Peyer's patch (tissue), 4 donors: ENCODE measurements at regions not wholly inside any gene's neighbourhood (a gene's known extent, or its start where the extent isn't known, plus 50 kb on each side); places are given as distances from the start of the nearest gene placed in this dataset.

Experiments
- DNase-seq, 3 donors: peaks; one replicate each; pipeline ENCODE4 v3.0.0-alpha.2; 2017 to 2019
- H3K27ac ChIP-seq, 4 donors: fragments of 200-600 bp; sonication (generic); one replicate each; pipeline ENCODE4 v1.5.1; 2016 to 2019
- H3K27me3 ChIP-seq, 2 donors: fragments of 200-600 bp; sonication (generic); one replicate each; pipeline ENCODE4 v1.5.1; 2019
- H3K36me3 ChIP-seq, 3 donors: fragments of 200-600 bp; sonication (generic); one replicate each; pipeline ENCODE4 v1.5.1; 2016 to 2019
- H3K4me1 ChIP-seq, 4 donors: fragments of 200-600 bp; sonication (generic); one replicate each; pipeline ENCODE4 v1.5.1; 2016 to 2019
- H3K4me3 ChIP-seq, 4 donors: fragments of 200-600 bp; sonication (generic); 1 replicate in 3 of 4; 2 replicates in 1 of 4; pipeline ENCODE4 v1.5.1; 2016 to 2019; ENCODE audit warnings: mild to moderate bottlenecking in 1 of 4
- H3K9me3 ChIP-seq, 4 donors: fragments of 200-600 bp; sonication (generic); one replicate each; pipeline ENCODE4 v1.5.1; 2016 to 2019; ENCODE audit warnings: mild to moderate bottlenecking in 1 of 4
- CTCF ChIP-seq, 6 experiments: fragments of 450-650 bp in 4 of 6; fragments of 200-600 bp in 2 of 6; sonication (generic) in 1 of 6; IDR thresholded peaks; one replicate each; pipeline ENCODE4 v1.5.1; 2017 to 2019; ENCODE audit warnings: antibody characterized with exemption in 6 of 6, mild to moderate bottlenecking in 3 of 6, moderate library complexity in 1 of 6
- POLR2A ChIP-seq, 2 donors: fragments of 450-650 bp; IDR thresholded peaks; one replicate each; pipeline ENCODE4 v1.5.1; 2017; ENCODE audit warnings: antibody characterized with exemption in 2 of 2, mild to moderate bottlenecking in 2 of 2, moderate library complexity in 2 of 2

DNA sequence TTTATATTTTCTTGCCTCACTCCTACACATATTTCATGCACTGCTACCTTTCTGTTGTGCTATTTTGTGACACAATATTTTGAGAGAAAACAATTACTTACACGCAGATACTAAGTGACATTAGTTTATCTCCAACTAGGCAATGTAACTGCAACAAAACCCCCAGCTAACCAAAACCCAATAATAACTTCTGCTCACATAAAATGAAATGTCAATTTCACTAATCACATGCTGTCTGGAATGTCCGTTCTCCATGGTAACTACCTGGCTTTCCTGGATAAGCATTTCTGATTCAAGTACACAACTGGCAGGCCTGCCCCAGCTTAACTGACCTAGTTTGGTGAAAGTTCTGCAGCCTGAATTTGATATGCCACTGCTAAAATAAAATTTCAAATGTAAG is 313.5 kb downstream of the TMA16 start:
- DNase-seq: no peak
- Histone ChIP-seq H3K36me3 (no peaks in the 10 kb centered on the region), H3K27me3 (no peaks in the 10 kb centered on the region), H3K4me3 (no peak overlapping the region), H3K4me1 (no peaks in the 10 kb centered on the region), H3K9me3 (no peaks in the 10 kb centered on the region), H3K27ac (no peak overlapping the region)
- TF ChIP-seq POLR2A (IDR thresholded peaks at IDR 0.05) (no peak), CTCF (IDR thresholded peaks at IDR 0.05) (no peak)

GRCh38 chr4:163810755-163811154 is 316.3 kb downstream of the TMA16 start:
- Histone ChIP-seq H3K4me3 (no peak overlapping the region), H3K4me1 (no peaks in the 10 kb centered on the region), H3K36me3 (no peaks in the 10 kb centered on the region), H3K27ac (no peak overlapping the region), H3K27me3 (no peaks in the 10 kb centered on the region), H3K9me3 (no peaks in the 10 kb centered on the region)
- DNase-seq: no peak
- TF ChIP-seq CTCF (IDR thresholded peaks at IDR 0.05): no peak
- no peak for TF ChIP-seq POLR2A (IDR thresholded peaks at IDR 0.05)

DNA sequence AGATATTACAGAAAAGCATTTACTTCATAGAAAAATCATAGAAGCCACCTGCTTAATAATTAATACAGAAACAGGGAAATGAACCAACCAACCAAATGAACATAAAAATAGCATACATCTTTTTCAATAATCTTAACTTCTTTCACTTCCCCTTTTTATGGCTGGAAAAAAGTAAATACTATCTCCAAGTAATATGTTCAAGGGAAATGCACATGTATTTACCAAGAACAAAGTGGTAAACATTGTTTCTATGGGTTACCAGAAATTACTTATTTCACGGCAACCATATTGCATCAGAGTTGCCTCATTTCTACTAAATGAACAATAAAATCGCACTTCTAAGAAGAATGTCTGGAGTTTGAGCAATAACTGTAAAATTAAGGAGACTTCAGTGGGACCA is 321.3 kb downstream of the TMA16 start:
- Histone ChIP-seq H3K4me3 (no peak overlapping the region), H3K9me3 (no peaks in the 10 kb centered on the region), H3K27me3 (no peaks in the 10 kb centered on the region), H3K27ac (no peak overlapping the region), H3K36me3 (no peaks in the 10 kb centered on the region), H3K4me1 (no peaks in the 10 kb centered on the region)
- TF ChIP-seq CTCF (IDR thresholded peaks at IDR 0.05) (no peak), POLR2A (IDR thresholded peaks at IDR 0.05) (no peak)
- DNase-seq: no peak

DNA sequence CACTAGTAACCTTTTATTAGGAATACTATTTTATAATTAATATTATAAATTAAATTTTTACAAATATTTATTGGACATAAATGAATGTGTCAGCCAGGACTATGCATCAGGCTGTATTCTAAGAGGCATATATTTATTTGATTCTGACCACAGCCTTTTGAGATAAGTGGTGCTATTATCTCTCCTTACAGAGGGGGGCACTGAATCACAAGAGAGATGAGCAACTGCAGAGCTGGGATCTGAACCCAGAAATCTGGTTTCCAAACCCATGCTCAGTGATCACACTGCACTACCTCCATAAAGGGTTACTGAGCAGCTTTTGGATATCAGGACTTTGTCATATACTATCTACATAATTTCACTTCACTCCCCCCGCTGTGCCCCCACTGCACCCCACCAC is 322.0 kb downstream of the TMA16 start:
- Histone ChIP-seq H3K4me3 (no peak overlapping the region), H3K36me3 (no peaks in the 10 kb centered on the region), H3K27me3 (no peaks in the 10 kb centered on the region), H3K4me1 (no peaks in the 10 kb centered on the region), H3K27ac (no peak overlapping the region), H3K9me3 (no peaks in the 10 kb centered on the region)
- no peak for DNase-seq
- no peak for TF ChIP-seq POLR2A (IDR thresholded peaks at IDR 0.05)
- no peak for TF ChIP-seq CTCF (IDR thresholded peaks at IDR 0.05)

DNA sequence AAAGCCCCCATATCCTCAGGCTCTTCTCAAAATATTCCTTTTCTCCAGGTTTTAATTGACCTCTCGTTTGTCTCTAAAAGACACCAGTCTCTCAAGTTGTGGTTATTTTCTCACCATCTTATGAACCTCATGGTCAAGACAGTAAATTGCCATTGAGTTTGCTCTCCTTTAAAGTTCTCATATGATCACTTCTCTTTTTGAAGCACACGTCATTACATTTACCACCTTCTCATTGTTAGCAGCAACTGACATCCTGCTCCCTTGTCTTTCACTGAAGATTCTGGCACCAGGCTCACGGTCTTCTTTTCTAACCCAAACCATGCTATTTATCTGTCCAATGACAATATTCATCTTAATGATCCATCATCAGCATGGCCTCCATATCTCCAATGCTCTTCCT is 324.2 kb downstream of the TMA16 start:
- no peak for TF ChIP-seq CTCF (IDR thresholded peaks at IDR 0.05)
- TF ChIP-seq POLR2A (IDR thresholded peaks at IDR 0.05): no peak
- no peak for DNase-seq
- Histone ChIP-seq H3K27me3 (no peaks in the 10 kb centered on the region), H3K36me3 (no peaks in the 10 kb centered on the region), H3K27ac (no peak overlapping the region), H3K9me3 (no peaks in the 10 kb centered on the region), H3K4me1 (no peaks in the 10 kb centered on the region), H3K4me3 (no peak overlapping the region)

DNA sequence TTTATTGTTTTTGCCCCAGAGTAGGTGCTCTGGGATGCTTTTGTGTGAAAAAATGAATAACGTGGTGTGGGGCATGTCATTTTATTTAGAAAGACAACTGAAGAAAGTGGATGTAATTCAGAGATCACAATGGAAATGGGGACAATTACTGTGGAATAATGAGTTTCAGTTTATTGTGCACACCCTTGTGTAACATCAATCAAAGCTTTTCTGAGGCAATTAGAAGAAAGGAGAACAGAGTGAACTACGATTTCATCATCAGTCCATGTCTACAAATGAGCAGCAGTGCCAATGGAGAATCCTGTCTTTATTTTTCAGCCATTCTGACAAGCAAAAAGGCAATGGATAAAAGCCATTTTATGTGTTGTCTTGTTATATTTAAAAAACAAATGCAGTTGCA is 339.2 kb downstream of the TMA16 start:
- no peaks in the 10 kb centered on the region for H3K36me3 ChIP-seq
- no peaks in the 10 kb centered on the region for H3K9me3 ChIP-seq
- TF ChIP-seq CTCF (IDR thresholded peaks at IDR 0.05) (no peak), POLR2A (IDR thresholded peaks at IDR 0.05) (no peak)
- H3K4me1 ChIP-seq: no peaks in the 10 kb centered on the region
- no peak overlapping the region for H3K27ac ChIP-seq
- DNase-seq: no peak
- H3K27me3 ChIP-seq: no peaks in the 10 kb centered on the region
- no peak overlapping the region for H3K4me3 ChIP-seq
